Astrocyte (in vitro differentiated cells and primary cell): ENCODE measurements at regions not wholly inside any gene's neighbourhood (a gene's known extent, or its start where the extent isn't known, plus 50 kb on each side); places are given as distances from the start of the nearest gene placed in this dataset.

Experiments used
- DNase-seq: peaks from one replicate; pipeline ENCODE4 v3.0.0-alpha.2; 2010; ENCODE audit warnings: low read depth
- FAIRE-seq: peaks from 2 replicates; lab custom pipeline; 2011; peaks lifted over from hg19 to GRCh38; lab: Jason Lieb, UNC
- H2AFZ ChIP-seq: 2 replicates; pipeline ENCODE4 v1.6.0; 2012; ENCODE audit warnings: low read depth, low read length, inconsistent platforms
- H3K27ac ChIP-seq: 2 replicates; pipeline ENCODE4 v1.5.1; 2011; ENCODE audit warnings: low read depth, low read length, inconsistent platforms
- H3K27me3 ChIP-seq: 2 replicates; pipeline ENCODE4 v1.6.0; 2011; ENCODE audit warnings: low read length, inconsistent platforms; ENCODE audit not compliant: insufficient read depth
- H3K36me3 ChIP-seq: 2 replicates; pipeline ENCODE4 v1.5.1; 2011; ENCODE audit warnings: low read length, inconsistent platforms; ENCODE audit not compliant: insufficient read depth
- H3K4me1 ChIP-seq: 2 replicates; pipeline ENCODE4 v1.5.1; 2011; ENCODE audit warnings: low read length, inconsistent platforms; ENCODE audit not compliant: insufficient read depth
- H3K4me2 ChIP-seq: 2 replicates; pipeline ENCODE4 v1.6.0; 2012; ENCODE audit warnings: low read length, inconsistent platforms
- H3K4me3 ChIP-seq: 2 replicates; pipeline ENCODE4 v1.5.1; 2011; ENCODE audit warnings: low read depth, mild to moderate bottlenecking, low read length, inconsistent platforms; ENCODE audit not compliant: insufficient read depth
- H3K79me2 ChIP-seq: 2 replicates; pipeline ENCODE4 v1.6.0; 2012; ENCODE audit warnings: mild to moderate bottlenecking, low read length, inconsistent platforms; ENCODE audit not compliant: insufficient read depth
- H3K9ac ChIP-seq: 2 replicates; pipeline ENCODE4 v1.6.0; 2012; ENCODE audit warnings: mild to moderate bottlenecking, low read length, inconsistent platforms
- H3K9me3 ChIP-seq: 2 replicates; pipeline ENCODE4 v1.5.1; 2012; ENCODE audit warnings: low read depth, mild to moderate bottlenecking, low read length, inconsistent platforms; ENCODE audit not compliant: insufficient read depth
- H4K20me1 ChIP-seq: 2 replicates; pipeline ENCODE4 v1.6.0; 2012; ENCODE audit warnings: low read length, inconsistent platforms; ENCODE audit not compliant: insufficient read depth
- H3K27ac Mint-ChIP-seq: one replicate; pipeline ENCODE4 v1.8.0; 2021; ENCODE audit warnings: mild to moderate bottlenecking, mixed read lengths; ENCODE audit not compliant: unreplicated experiment
- H3K27me3 Mint-ChIP-seq: one replicate; pipeline ENCODE4 v1.8.0; 2021; ENCODE audit warnings: low read depth, mixed read lengths; ENCODE audit not compliant: unreplicated experiment
- H3K36me3 Mint-ChIP-seq: one replicate; pipeline ENCODE4 v1.8.0; 2021; ENCODE audit warnings: low read depth, mixed read lengths; ENCODE audit not compliant: unreplicated experiment
- H3K4me1 Mint-ChIP-seq: one replicate; pipeline ENCODE4 v1.8.0; 2021; ENCODE audit warnings: low read depth, mixed read lengths; ENCODE audit not compliant: unreplicated experiment
- H3K4me3 Mint-ChIP-seq: one replicate; pipeline ENCODE4 v1.8.0; 2021; ENCODE audit warnings: mild to moderate bottlenecking, moderate library complexity, mixed read lengths; ENCODE audit not compliant: unreplicated experiment
- H3K9me3 Mint-ChIP-seq: one replicate; pipeline ENCODE4 v1.8.0; 2021; ENCODE audit warnings: mild to moderate bottlenecking, mixed read lengths; ENCODE audit not compliant: unreplicated experiment
- CTCF ChIP-seq: IDR thresholded peaks from 2 replicates; pipeline ENCODE4 v1.5.1; 2011; ENCODE audit warnings: low read depth, mild to moderate bottlenecking, inconsistent platforms, low read length, moderate library complexity; ENCODE audit not compliant: insufficient read depth
- EZH2 ChIP-seq: IDR thresholded peaks from 2 replicates; pipeline ENCODE4 v1.6.1; 2012; ENCODE audit warnings: mild to moderate bottlenecking, low read length, inconsistent platforms; ENCODE audit not compliant: insufficient read depth

- Mint-ChIP-seq H3K27ac (no peak overlapping the region), H3K4me1 (no peaks in the 10 kb centered on the region), H3K36me3 (no peaks in the 10 kb centered on the region), H3K4me3 (no peak overlapping the region), H3K27me3 (peaks cover 4% of the 10 kb centered on the region), H3K9me3 (no peaks in the 10 kb centered on the region)
- no peak for TF ChIP-seq EZH2
- no peak overlapping the region for H2AFZ ChIP-seq
- no peak overlapping the region for H3K27ac ChIP-seq
- H4K20me1 ChIP-seq: no peaks in the 10 kb centered on the region
- H3K27me3 ChIP-seq: no peaks in the 10 kb centered on the region
- H3K9ac ChIP-seq: no peak overlapping the region
- H3K79me2 ChIP-seq: no peaks in the 10 kb centered on the region
- DNase-seq: no peak
- H3K36me3 ChIP-seq: no peaks in the 10 kb centered on the region
- peaks cover 2% of the 10 kb centered on the region for H3K4me1 ChIP-seq
- H3K4me3 ChIP-seq: no peak overlapping the region
- H3K9me3 ChIP-seq: no peaks in the 10 kb centered on the region
- no peak overlapping the region for H3K4me2 ChIP-seq
- no peak for FAIRE-seq
Measured at GRCh38 chr2:18123577-18123976, 245.1 kb downstream of the KCNS3 start.

GRCh38 chr2:18123211-18123570 lies 244.7 kb downstream of the KCNS3 start:
- H3K9me3 ChIP-seq: no peaks in the 10 kb centered on the region
- H3K27me3 ChIP-seq: no peaks in the 10 kb centered on the region
- no peak overlapping the region for H3K4me3 ChIP-seq
- no peak overlapping the region for H3K9ac ChIP-seq
- no peaks in the 10 kb centered on the region for H3K4me1 Mint-ChIP-seq
- H3K79me2 ChIP-seq: no peaks in the 10 kb centered on the region
- no peak overlapping the region for H3K27ac ChIP-seq
- FAIRE-seq (no peak), DNase-seq (no peak)
- no peak overlapping the region for H3K4me3 Mint-ChIP-seq
- no peaks in the 10 kb centered on the region for H3K36me3 Mint-ChIP-seq
- H4K20me1 ChIP-seq: no peaks in the 10 kb centered on the region
- no peak overlapping the region for H3K4me2 ChIP-seq
- no peaks in the 10 kb centered on the region for H3K36me3 ChIP-seq
- H3K9me3 Mint-ChIP-seq: no peaks in the 10 kb centered on the region
- peaks cover 4% of the 10 kb centered on the region for H3K27me3 Mint-ChIP-seq
- peaks cover 2% of the 10 kb centered on the region for H3K4me1 ChIP-seq
- TF ChIP-seq EZH2 (no peak), CTCF (no peak)
- H2AFZ ChIP-seq: no peak overlapping the region
- H3K27ac Mint-ChIP-seq: no peak overlapping the region

- H3K9ac ChIP-seq: no peak overlapping the region
- H3K27ac ChIP-seq: no peak overlapping the region
- H3K27me3 ChIP-seq: no peaks in the 10 kb centered on the region
- H3K4me1 ChIP-seq: peaks cover 2% of the 10 kb centered on the region
- Mint-ChIP-seq H3K27ac (no peak overlapping the region), H3K27me3 (peaks cover 4% of the 10 kb centered on the region), H3K4me3 (no peak overlapping the region), H3K4me1 (no peaks in the 10 kb centered on the region), H3K36me3 (no peaks in the 10 kb centered on the region), H3K9me3 (no peaks in the 10 kb centered on the region)
- DNase-seq (no peak), FAIRE-seq (no peak)
- H3K79me2 ChIP-seq: no peaks in the 10 kb centered on the region
- no peak overlapping the region for H2AFZ ChIP-seq
- no peak for TF ChIP-seq CTCF
- TF ChIP-seq EZH2: no peak
- H3K4me2 ChIP-seq: no peak overlapping the region
- H4K20me1 ChIP-seq: no peaks in the 10 kb centered on the region
- H3K4me3 ChIP-seq: no peak overlapping the region
- no peaks in the 10 kb centered on the region for H3K36me3 ChIP-seq
- H3K9me3 ChIP-seq: no peaks in the 10 kb centered on the region
Measured at GRCh38 chr2:18122544-18123210, 244.2 kb downstream of the KCNS3 start.
